HG03575 (cell line): ENCODE measurements at regions not wholly inside any gene's neighbourhood (a gene's known extent, or its start where the extent isn't known, plus 50 kb on each side); places are given as distances from the start of the nearest gene placed in this dataset.
"Not testable (repeated sequence)": the region's sequence is repeated elsewhere in the genome, so short reads cannot be mapped to it uniquely, and the experiment has no call there.

ENCODE experiments used
- ATAC-seq: cut with Tn5 transposase; IDR thresholded peaks from one replicate; pipeline ENCODE4 v1.9.1; 2021; ENCODE audit not compliant: unreplicated experiment, insufficient number of reproducible peaks, low FRiP score; ENCODE audit errors: extremely low read depth

GRCh38 chr10:65670087-65670486 is 1255.7 kb upstream of the LRRTM3 start:
- no peak for ATAC-seq

GRCh38 chr10:65670596-65670995 is 1255.2 kb upstream of the LRRTM3 start:
- ATAC-seq: not testable (repeated sequence)

DNA sequence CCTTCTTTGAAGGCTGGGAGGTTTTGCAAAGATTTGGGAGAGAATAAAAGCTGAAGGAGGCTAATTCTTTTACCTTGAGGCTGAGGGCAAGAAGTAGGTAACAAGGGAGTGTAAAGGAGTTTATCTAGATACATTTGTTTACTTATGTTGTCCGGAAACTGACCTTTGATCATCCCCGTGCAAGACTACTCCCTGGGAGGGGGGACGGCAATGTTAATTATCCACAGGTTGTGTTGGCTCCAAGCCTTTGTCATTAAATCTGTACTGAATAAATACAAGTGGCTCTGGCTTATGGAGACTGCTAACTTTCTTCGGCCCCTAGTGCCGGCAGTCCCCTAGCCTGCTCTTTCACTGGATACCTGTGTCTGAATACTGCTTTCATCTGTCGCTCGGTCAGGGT is 1250.6 kb upstream of the LRRTM3 start:
- no peak for ATAC-seq

- ATAC-seq: no peak
Measured at GRCh38 chr10:65684896-65685295, 1240.9 kb upstream of the LRRTM3 start.

DNA sequence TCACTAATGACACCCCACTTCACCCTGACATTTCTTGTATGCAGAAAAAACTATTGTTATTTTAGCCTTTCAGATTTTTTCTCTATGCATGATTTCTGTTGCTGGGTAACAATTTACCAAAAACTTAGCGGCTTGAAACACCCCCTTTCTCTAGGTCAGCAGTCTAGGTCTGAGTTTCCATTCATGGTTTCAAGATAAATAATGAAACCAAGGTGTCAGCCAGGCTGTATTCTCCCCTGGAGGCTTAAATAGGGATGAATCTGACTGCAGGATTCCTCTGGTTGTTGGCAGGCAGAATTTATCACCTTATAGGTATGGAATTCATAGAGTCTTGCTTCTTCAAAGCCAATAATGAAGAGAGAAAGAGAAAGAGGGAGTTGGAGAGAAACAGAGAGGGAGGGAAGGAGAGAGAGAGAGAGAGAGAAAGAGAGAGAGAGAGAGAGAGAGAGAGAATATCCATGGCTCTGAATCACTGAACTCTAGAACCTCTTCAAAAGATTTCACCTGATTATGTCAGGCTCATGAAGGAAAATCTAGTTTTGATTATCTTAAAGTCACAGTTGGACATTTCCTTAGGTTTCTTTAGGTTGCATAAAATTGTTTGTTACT is 1224.6 kb upstream of the LRRTM3 start:
- ATAC-seq: no peak

- no peak for ATAC-seq
Measured at GRCh38 chr10:65708057-65708456, 1217.8 kb upstream of the LRRTM3 start.

DNA sequence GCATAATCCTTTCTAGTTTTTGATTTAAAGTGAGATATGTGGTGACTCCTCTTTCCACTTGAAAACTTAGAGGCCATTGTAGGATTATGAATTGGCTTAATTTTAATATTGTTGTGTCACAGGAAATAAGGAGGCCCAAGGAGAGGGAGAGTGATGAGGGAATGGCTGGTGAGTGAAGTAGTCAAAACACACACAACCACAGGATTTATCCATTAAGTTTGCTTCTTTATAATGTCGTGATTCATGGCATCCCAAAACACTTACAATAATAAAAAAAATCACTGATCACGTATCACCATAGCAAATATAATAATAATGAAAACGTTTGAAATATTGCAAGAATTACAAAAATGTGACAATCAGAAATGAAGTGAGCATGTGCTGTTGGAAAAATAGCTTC is 1215.5 kb upstream of the LRRTM3 start:
- no peak for ATAC-seq

- ATAC-seq: no peak
Measured at GRCh38 chr10:65719790-65720189, 1206.0 kb upstream of the LRRTM3 start.

GRCh38 chr10:65720901-65721300 is 1204.9 kb upstream of the LRRTM3 start:
- no peak for ATAC-seq

DNA sequence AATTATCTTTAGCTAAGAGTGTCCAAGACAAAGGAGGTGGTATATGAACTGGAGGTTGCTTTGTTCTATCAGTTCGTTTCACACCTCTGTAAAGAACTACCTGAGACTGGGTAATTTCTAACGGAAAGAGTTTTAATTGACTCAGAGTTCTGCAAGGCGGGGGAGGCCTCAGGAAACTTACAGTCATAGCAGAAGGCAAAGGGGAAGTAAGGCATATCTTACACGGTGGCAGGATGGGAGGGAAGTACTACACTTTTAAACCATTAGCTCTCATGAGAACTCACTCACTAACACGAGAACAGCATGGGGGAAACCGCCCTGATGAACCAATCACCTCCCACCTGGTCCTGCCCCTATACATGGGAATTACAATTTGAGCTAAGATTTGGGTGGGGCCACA is 1202.3 kb upstream of the LRRTM3 start:
- ATAC-seq: no peak

DNA sequence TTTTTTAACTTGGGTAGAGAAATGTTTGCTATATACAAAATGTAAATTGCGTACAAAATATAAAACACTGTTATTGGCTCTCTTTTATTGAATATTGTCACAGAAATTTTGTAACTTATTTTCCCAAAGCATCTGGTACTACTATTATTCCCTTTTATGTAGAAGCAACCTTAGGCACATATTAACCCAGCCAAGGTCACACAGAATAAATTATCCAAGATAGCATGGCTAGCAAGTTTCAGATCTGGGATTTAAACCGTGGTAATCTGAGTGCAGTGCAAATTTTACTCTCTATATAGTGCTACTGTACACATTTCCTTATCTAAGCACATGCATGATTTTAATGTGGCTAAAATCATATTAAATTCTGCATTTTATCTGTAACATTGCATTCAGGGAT is 1190.5 kb upstream of the LRRTM3 start:
- no peak for ATAC-seq

GRCh38 chr10:65742906-65743305 is 1182.9 kb upstream of the LRRTM3 start:
- no peak for ATAC-seq

GRCh38 chr10:65751218-65751617 is 1174.6 kb upstream of the LRRTM3 start:
- no peak for ATAC-seq

DNA sequence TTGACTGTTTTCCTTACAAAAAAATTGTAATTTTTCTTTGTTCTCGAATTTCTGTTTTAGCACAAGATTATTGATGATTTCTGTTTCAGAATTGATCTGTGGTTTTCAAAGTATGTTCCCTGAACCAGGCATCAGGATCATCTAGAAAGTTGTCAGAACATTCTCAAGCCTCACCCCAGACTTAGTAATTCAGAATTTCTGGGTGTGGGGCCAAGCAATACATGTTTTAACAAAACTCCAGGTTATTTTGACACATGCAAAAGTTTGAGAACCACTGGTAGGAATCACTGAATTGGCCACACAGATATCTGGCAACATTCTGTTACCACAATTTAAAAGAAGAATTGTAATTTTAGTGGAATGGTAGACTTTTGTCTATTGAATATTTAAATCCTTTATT is 1173.9 kb upstream of the LRRTM3 start:
- no peak for ATAC-seq

DNA sequence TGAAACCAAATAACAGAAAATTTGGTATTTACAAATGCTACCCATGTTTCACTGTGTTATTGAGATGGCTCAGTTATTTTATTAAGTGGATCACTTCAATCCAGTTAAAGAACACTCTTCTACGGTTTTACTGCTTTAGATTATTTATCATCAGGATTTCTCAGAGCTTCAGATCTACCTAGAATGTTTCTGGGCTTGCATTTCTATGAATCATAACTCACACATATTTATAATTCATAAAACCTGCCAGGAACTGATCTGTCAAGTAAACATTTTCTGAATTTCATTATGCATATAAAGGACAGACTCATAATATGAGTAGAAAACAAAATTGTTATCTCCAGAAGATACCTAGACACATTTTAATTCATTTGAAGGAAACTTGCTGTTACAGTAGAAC is 1172.3 kb upstream of the LRRTM3 start:
- no peak for ATAC-seq

- ATAC-seq: no peak
Measured at GRCh38 chr10:65754112-65754511, 1171.7 kb upstream of the LRRTM3 start.

DNA sequence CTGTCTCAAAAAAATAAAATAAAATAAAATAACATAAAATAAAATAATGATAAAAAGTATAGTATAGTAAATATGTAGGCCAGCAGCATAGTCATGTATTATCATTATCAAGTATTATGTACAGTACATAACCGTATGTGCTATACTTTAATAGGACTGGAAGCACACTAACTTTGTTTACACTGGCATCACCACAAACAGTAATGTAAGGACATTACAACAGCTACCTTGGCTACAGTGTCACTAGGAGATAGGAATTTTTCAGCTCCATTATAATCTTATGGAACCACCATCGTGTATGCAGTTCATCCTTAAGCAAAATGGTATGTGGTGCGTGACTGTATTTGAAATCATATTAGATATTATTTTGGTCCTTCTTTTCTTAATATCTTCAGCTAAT is 1163.5 kb upstream of the LRRTM3 start:
- no peak for ATAC-seq

DNA sequence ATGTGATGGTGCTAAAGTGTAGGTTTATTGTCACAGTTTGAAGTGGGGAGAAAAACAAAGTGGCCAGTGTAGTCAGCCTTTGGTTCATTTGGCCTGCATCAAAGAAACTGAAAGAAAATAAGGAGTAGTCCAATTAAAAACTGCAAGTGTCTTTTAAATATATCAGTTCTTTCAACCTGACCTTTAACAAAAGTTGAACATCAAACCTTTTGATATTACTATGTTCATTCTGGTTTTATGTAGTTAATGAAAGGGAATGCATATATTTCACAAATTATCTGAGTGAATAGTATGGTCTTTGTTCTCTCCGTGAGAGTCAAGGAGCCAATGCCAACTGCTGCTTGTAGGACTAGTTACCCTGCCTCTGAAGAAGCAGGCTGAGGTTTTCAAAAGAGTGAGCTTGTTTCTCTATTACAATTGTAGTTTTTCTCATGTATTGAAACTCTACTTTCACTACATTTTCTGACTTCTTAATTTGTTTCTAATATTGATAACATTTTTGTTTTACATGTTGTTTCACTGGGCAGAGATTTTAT is 1160.8 kb upstream of the LRRTM3 start:
- no peak for ATAC-seq

DNA sequence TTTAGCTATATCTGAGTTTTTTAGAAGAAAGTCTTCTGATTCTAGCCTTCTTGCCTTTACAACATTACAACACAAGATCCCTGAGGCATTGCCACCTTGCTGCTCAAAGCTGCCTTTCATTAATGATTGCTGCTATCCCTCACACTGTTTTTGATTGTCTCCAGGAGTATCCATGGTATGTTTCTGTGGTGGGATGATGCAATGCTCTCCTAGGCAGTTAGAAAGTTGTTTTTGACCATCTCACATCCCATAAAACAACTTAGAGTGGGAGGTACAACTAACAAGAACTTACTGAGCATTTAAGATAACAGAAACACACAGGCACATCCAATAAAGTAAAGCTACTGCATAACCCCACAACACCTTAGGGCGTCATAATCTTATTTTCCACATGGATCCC is 1156.0 kb upstream of the LRRTM3 start:
- ATAC-seq: no peak

DNA sequence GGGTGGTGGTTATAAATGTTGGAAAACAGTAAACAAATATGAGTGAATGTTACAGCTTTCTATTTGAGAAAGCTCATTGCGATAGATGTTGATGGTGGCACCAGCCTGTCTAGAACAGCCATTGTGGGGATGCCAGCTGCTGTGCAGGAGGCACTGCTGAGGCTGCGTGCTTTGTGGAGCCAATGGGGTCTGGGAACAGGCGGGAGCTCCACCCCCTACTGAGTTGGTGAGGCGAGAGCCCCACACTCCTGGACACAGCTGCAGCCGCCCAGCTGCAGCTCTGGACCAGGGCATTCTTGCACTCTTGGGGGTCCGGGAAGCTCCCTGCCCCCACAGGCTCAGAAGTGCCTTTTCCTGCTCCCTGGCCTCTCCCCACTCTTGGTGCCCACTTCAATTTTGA is 1147.1 kb upstream of the LRRTM3 start:
- no peak for ATAC-seq

- ATAC-seq: no peak
Measured at GRCh38 chr10:65779985-65780384, 1145.9 kb upstream of the LRRTM3 start.
